ENCODE measurements at regions not wholly inside any gene's neighbourhood (a gene's known extent, or its start where the extent isn't known, plus 50 kb on each side); places are given as distances from the start of the nearest gene placed in this dataset.

DNA sequence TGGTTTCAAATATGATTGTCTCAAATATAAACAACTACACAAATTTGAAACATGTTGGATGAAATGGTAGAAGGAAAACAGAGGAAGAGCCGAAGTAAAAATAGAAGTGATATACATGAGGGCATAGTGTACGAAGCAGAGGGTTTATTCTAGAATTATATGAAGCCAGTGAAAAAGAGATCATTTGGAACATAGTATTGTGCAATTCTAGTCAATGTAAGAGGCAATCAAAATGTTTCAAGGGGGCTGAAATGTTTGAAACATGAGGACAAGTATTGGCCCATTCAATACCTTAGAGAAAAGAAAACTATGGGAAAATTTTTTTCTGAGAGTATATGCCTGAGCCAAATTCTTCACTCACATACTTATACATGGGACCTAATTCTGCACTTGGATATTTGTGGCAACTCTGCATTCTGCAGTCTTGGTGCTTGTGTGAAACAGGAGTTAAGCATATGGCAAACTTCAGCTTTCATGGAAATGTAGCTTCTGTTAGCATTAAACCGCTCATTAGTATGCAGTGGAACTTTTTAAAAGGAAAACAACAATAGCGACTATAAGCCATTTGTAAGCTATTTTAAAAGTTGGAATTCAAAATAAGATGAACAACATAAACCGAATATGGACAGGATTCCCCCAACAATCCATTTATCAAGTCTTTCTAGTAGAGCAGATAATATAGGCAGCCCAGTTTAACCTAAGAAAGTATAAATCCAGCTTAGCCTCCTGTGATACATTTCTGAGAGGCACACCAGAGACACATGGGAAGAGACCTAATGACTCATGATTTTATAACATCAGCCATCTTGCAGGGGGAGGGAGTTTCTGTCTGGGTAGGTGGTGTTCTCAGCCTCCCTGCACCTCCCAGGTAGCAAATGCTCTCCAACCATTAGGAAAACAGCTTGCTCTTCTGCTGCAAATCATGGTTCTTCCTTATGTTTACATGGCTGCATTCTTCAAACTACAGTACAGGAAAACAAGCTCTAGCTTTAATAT lies 197.8 kb downstream of the PAX3 start:
- TF ChIP-seq CTCF (IDR thresholded peaks at IDR 0.05): no peak
- no peak overlapping the region for H3K27ac ChIP-seq
- DNase-seq (ENCODE audit: low spot score): no peak
- no peak overlapping the region for H3K4me3 ChIP-seq

DNA sequence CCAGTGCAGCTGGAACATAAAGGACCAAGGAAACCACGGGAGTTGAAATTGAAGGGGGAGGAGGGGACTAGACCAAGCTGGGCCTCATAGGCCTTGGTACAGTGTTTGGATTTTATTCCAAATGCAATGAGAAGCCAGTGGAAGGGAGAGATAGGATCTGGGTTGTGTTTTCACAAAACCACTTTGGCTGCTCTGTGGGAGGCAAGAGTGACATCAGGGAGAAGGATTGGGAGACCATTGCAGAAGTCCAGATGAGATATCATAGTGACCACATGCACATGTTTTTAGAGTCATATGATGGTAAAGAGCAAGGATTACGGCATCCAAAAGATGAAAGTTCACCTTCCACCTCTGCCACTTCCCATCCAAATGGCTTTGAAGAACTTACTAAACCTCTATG lies 210.2 kb downstream of the PAX3 start:
- no peak for DNase-seq (ENCODE audit: low spot score)
- no peak for TF ChIP-seq CTCF (IDR thresholded peaks at IDR 0.05)
- H3K27ac ChIP-seq: no peak overlapping the region
- H3K4me3 ChIP-seq: no peak overlapping the region

- H3K27ac ChIP-seq: no peak overlapping the region
- TF ChIP-seq CTCF (IDR thresholded peaks at IDR 0.05): no peak
- DNase-seq (ENCODE audit: low spot score): no peak
- no peak overlapping the region for H3K4me3 ChIP-seq
These were observed 210.8 kb downstream of the PAX3 start for GRCh38 chr2:222087998-222088397.

- no peak for TF ChIP-seq CTCF (IDR thresholded peaks at IDR 0.05)
- no peak overlapping the region for H3K4me3 ChIP-seq
- DNase-seq (ENCODE audit: low spot score): no peak
- no peak overlapping the region for H3K27ac ChIP-seq
These were observed 216.6 kb downstream of the PAX3 start for GRCh38 chr2:222082201-222082600.

DNA sequence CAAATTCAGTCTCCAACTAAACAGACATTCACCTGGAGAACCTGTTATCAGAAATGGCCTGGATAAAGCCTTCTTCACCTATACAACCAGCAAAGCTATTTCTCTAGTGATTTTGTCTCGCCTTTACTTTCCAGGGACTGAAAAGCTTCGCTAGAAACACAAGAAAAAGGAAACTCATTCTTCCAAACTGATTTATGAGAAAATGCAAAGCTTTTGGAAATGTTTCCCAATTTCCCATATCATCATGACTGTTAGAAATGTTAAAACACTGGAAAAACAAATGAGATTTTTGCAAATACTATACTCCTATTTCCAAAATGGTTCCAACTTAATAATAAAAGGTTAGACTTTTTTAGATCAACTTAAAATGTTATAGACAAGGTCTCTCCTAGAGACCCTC lies 218.7 kb downstream of the PAX3 start:
- DNase-seq (ENCODE audit: low spot score): no peak
- H3K4me3 ChIP-seq: no peak overlapping the region
- no peak for TF ChIP-seq CTCF (IDR thresholded peaks at IDR 0.05)

DNA sequence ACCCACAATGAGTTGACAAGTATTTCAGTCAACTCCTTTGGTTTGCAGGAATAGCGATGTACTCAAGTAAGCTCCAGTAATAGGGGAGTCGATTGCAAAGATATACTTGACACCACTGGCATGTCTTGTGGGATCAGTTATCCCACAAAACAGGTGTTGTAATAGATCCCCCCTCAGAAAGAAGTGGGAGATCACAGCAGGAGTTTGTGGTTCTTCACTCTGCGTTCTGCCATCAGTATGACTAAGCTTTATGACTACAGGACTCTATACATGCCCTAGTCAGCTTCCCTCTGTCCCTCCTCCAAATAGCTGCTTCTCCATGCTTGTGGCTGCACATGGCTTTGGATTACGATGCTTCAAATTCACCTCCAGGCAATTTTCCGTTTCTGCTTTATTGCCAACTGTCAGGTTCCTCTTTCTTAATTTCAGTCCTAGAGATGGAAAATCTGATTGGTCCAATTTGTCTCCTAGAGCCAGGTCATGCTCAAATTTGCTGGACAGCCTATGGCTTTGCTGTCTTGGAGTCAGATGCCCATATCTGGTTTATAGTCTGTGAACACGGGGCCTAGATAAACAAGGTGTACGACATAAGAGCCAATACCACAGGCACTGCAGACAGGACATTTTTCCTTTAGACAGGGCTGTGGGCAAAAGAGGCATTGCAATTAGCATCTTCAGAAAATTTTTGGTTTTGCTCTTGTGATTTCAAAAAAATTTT lies 221.7 kb downstream of the PAX3 start:
- H3K27ac ChIP-seq: no peak overlapping the region
- no peak overlapping the region for H3K4me3 ChIP-seq
- TF ChIP-seq CTCF (IDR thresholded peaks at IDR 0.05): no peak
- DNase-seq (ENCODE audit: low spot score): no peak

More for the DNA sequence above, 218.7 kb downstream of the PAX3 start:
- H3K27ac ChIP-seq: no peak overlapping the region

Measured in coronary artery (tissue), 2 donors.